ENCODE measurements at regions not wholly inside any gene's neighbourhood (a gene's known extent, or its start where the extent isn't known, plus 50 kb on each side); places are given as distances from the start of the nearest gene placed in this dataset.

DNA sequence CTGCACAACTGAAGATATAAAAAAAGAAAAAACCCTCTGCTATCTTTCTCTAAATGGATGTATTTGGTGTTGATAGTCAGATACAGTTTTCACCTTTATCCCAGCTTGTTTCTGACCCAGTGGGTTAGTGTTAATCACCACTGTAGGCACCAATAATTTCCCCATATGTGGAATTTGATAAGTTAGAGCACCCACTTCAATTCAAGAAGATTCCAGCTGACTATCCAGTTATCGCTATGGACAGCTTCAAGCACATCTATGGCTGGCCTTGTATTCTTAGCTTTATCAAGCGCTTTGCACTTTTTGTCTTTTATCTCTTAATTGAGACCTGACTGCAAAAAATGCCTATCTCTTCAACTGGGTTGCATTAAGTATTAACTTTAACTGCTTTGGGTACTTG is 200.4 kb downstream of the NR4A2 start:
- H3K4me3 ChIP-seq (ENCODE audit: low read length), result no peak overlapping the region
- no peak for DNase-seq (ENCODE audit: low read depth)
- TF ChIP-seq, protein P1, sequence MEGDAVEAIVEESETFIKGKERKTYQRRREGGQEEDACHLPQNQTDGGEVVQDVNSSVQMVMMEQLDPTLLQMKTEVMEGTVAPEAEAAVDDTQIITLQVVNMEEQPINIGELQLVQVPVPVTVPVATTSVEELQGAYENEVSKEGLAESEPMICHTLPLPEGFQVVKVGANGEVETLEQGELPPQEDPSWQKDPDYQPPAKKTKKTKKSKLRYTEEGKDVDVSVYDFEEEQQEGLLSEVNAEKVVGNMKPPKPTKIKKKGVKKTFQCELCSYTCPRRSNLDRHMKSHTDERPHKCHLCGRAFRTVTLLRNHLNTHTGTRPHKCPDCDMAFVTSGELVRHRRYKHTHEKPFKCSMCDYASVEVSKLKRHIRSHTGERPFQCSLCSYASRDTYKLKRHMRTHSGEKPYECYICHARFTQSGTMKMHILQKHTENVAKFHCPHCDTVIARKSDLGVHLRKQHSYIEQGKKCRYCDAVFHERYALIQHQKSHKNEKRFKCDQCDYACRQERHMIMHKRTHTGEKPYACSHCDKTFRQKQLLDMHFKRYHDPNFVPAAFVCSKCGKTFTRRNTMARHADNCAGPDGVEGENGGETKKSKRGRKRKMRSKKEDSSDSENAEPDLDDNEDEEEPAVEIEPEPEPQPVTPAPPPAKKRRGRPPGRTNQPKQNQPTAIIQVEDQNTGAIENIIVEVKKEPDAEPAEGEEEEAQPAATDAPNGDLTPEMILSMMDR (IDR thresholded peaks at IDR 0.05; ENCODE audit: insufficient read depth, low read depth, low read length, missing control alignments), result no peak

DNA sequence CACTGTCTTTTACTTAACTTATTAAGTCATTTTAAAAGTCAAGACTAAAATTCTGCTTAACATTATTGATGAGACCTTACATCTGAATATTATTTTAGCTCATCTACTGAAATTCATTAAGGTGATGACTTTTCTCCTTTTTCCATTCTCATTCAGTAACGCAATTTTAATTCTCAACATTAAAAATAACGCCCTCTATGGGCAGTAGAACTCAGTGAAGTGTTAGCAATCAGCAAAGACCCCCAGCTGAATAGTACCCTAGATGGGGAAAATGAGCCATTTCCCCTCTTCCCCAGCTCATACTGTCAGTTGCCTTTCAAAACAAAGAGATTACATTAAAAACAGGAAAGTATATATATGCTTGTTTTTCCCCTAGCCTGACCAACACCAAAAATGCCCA is 203.3 kb downstream of the NR4A2 start:
- TF ChIP-seq, protein P1 (IDR thresholded peaks at IDR 0.05; ENCODE audit: insufficient read depth, low read depth, low read length, missing control alignments), result no peak
- H3K4me3 ChIP-seq (ENCODE audit: low read length), result no peak overlapping the region

DNA sequence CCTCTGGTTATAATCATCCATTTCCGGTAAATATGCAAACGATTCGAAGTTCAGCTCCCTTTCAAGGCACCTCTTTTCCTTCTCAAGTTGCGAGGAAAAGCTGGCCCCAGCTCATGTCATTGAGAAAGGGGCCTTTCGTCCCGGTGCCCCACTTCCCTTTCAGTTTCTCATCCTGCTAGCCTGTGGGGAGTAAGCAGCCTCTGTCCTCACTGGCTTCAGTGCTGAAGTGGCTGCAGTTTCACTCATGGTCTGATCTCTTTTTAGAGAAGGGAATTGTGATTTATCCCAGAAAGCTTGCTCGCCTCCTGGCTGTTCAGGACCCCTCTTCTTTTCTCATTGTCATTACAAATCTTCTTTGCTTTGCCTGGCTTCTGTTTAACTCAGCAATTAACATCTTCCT is 207.5 kb downstream of the NR4A2 start:
- TF ChIP-seq, protein P1 (IDR thresholded peaks at IDR 0.05; ENCODE audit: insufficient read depth, low read depth, low read length, missing control alignments), result no peak
- H3K4me3 ChIP-seq (ENCODE audit: low read length), result no peak overlapping the region
- DNase-seq (ENCODE audit: low read depth), result no peak

More for the DNA sequence above, 203.3 kb downstream of the NR4A2 start:
- DNase-seq (ENCODE audit: low read depth), result no peak

GRCh38 chr2:156124458-156124857 is 208.1 kb downstream of the NR4A2 start:
- H3K4me3 ChIP-seq (ENCODE audit: low read length), result no peak overlapping the region
- DNase-seq (ENCODE audit: low read depth), result no peak
- TF ChIP-seq, protein P1 (IDR thresholded peaks at IDR 0.05; ENCODE audit: insufficient read depth, low read depth, low read length, missing control alignments), result no peak

GRCh38 chr2:156118753-156119416 is 213.6 kb downstream of the NR4A2 start:
- TF ChIP-seq, protein P1 (IDR thresholded peaks at IDR 0.05; ENCODE audit: insufficient read depth, low read depth, low read length, missing control alignments), result no peak
- peak; percentile 67 for DNase-seq (ENCODE audit: low read depth)
- no peak overlapping the region for H3K4me3 ChIP-seq (ENCODE audit: low read length)

- DNase-seq (ENCODE audit: low read depth), result peak; percentile 96
- H3K4me3 ChIP-seq (ENCODE audit: low read length), result no peak overlapping the region
- TF ChIP-seq, protein P1 (IDR thresholded peaks at IDR 0.05; ENCODE audit: insufficient read depth, low read depth, low read length, missing control alignments), result no peak
Measured at GRCh38 chr2:156116113-156116512, 216.4 kb downstream of the NR4A2 start.

GRCh38 chr2:156115338-156115737 is 217.2 kb downstream of the NR4A2 start:
- DNase-seq (ENCODE audit: low read depth), result peak; percentile 88
- TF ChIP-seq, protein P1 (IDR thresholded peaks at IDR 0.05; ENCODE audit: insufficient read depth, low read depth, low read length, missing control alignments), result no peak
- no peak overlapping the region for H3K4me3 ChIP-seq (ENCODE audit: low read length)
